Suppressor macrophage (primary cell): ENCODE measurements at regions not wholly inside any gene's neighbourhood (a gene's known extent, or its start where the extent isn't known, plus 50 kb on each side); places are given as distances from the start of the nearest gene placed in this dataset.

Experiments used
- DNase-seq, 4 experiments: peaks; one replicate each; pipeline ENCODE4 v3.0.0-alpha.2; 2020 to 2022

GRCh38 chr11:10619131-10619680 is 50.7 kb upstream of the LYVE1 start:
- DNase-seq, result peak in 1 of 4 experiments; percentile 1

DNA sequence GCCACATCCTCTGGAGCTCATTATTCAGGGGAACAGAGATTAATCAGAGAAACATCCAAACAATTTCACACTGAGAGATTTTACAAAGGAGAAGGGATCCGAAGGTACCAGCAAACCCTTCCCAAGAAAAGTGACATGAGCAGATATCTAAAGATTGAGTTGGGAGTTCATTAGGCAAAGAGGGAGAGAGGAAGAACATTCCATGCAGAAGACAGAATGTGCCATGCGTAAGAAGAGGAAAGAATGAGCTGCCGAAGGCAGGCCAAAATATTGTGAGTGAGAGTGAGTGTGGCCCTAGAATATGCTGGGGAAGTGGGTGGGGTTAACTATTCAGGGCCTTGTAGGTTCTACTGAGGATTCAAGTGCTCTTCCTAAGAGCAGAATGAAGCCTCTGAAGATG is 50.0 kb upstream of the LYVE1 start:
- peak in 1 of 4 experiments; percentile 2 for DNase-seq
